C4-2B (cell line): ENCODE measurements at regions not wholly inside any gene's neighbourhood (a gene's known extent, or its start where the extent isn't known, plus 50 kb on each side); places are given as distances from the start of the nearest gene placed in this dataset.

Experiments
- CTCF ChIP-seq: fragments of 450-650 bp; conservative IDR thresholded peaks from 2 replicates; pipeline ENCODE4 v1.5.1; 2017; ENCODE audit warnings: mild to moderate bottlenecking
- ZFX ChIP-seq: fragments of 450-650 bp; IDR thresholded peaks from 2 replicates; pipeline ENCODE4 v1.6.1; 2017

- TF ChIP-seq CTCF = no peak
- no peak for TF ChIP-seq ZFX
Observed at GRCh38 chr1:56267611-56268010, 311.8 kb downstream of the PLPP3 start.
